ENCODE measurements at regions not wholly inside any gene's neighbourhood (a gene's known extent, or its start where the extent isn't known, plus 50 kb on each side); places are given as distances from the start of the nearest gene placed in this dataset.

GRCh38 chr5:62920856-62921255 is 342.2 kb downstream of the LRRC70 start:
- TF ChIP-seq POLR2AphosphoS5 (IDR thresholded peaks at IDR 0.05) (no peak), CTCF (IDR thresholded peaks at IDR 0.05; ENCODE audit: poor library complexity, severe bottlenecking) (no peak), RAD21 (conservative IDR thresholded peaks at IDR 0.05) (no peak), EP300 (conservative IDR thresholded peaks at IDR 0.05; ENCODE audit: poor library complexity, severe bottlenecking) (no peak), TAF1 (IDR thresholded peaks at IDR 0.05; ENCODE audit: low read depth) (no peak), SMC3 (conservative IDR thresholded peaks at IDR 0.05; ENCODE audit: poor library complexity) (no peak)
